Medulla oblongata (tissue), 1 donor: ENCODE measurements at regions not wholly inside any gene's neighbourhood (a gene's known extent, or its start where the extent isn't known, plus 50 kb on each side); places are given as distances from the start of the nearest gene placed in this dataset.

ENCODE experiments used
- DNase-seq: peaks from one replicate; pipeline ENCODE4 v3.0.0-alpha.2; 2015; ENCODE audit errors: extremely low spot score

DNA sequence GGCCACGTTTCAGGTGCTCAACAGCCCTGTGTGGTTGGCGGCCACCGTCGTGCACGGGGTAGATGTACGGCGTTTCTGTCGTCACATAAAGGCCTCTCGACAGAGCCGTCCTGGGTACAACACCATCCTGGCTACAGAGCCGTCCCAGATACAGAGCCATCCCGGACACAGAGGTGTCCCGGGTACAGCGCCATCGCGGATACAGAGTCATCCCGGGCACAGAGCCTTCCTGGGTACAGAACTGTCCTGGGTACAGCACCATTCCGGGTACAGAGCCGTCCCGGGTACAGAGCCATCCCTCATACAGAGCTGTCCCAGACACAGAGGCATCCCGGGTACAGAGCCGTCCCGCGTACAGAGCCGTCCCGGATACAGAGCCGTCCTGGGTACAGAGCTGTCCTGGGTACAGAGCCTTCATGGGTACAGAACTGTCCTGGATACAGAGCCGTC, 222.7 kb upstream of the SOX1 start:
- DNase-seq: no peak

GRCh38 chr13:111844682-111845081, 222.3 kb upstream of the SOX1 start:
- no peak for DNase-seq

DNA sequence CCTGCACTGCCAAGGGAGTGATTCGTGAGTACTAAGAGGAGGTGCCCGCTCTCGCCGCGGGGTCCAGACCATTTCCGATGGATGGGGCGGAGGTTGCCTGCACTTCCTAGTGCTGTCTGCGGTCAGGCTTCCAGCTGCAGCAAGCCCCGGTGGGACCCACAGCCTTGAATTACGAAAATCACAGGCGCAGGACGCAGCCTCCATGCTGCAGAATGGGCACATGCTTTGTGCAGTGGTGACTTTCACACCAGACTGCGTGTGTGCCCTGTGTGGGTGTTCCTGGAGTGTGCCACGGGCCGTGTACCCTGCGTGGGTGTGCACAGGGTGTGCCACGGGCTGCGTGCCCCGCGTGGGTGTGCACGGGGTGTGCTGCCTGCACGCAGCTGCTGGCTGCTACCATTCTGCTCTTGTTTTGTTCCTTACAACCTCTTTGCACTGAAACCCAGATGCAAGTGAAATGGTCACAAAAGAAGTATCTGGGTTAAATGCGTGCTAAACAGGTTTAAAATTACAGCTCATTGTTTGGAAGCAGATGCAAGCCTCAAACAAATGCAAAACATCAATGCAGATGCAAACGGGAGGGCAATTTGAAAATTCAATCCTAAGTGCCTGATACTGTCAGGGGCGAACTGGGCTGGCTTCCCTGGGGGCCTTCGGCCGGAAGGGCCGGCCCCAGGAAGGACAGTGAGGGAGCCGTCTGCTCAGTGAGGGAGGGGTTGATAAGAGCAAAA, 221.2 kb upstream of the SOX1 start:
- no peak for DNase-seq

- no peak for DNase-seq
Observed at GRCh38 chr13:111846391-111847159, 220.4 kb upstream of the SOX1 start.

DNA sequence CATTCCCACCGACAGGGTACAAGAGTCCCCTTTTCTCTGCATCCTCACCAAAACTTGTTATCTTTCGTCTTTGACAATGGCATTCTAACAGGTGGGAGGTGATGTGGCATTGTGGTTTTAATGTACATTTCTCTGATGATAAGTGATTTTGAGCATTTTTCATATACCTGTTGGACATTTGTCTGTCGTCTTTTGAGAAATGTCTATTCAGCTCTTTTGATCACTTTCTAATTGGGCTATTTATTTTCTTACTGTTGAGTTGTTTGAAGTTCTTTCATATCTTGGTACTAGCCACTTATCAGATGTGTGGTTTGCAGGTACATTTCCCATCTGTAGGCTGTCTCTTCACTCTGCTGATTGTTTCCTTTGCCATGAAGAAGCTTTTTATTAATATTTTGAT, 219.0 kb upstream of the SOX1 start:
- DNase-seq: no peak

DNA sequence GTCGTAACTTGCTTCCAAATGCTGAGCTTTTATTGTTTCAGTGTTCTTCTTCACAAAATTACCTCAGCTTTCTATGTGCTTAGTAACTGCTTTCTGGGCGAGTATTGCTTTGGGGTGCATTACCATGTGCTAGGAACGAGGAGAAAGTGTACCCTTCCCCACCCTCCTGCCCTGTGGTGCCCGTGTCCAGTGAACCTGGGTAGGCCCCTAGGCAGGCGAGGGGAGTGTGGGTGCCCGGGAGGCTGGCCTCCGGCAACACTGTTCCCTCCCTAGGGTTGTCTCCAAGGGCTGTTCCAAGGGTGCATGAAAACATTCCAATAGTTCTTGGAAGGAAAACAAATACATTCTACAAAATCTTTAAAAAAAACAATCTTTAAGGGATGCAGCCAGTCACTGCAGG, 216.5 kb upstream of the SOX1 start:
- DNase-seq: no peak

DNA sequence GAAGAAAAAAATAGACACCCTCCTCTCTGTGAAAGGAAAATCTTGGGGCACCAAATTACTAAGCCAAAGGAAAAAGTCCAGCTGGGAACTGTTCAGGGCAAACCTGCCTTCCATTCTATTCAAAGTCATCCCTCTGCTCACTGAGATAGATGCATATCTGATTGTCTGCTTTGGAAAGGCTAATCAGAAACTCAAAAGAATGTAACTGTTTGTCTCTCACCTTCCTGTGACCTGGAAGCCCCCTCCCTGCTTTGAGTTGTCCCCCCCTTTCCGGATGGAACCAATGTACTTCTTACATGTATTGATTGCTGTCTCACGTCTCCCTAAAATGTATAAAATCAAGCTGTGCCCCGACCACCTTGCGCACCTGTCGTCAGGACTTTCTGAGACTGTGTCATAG, 216.0 kb upstream of the SOX1 start:
- DNase-seq: no peak

DNA sequence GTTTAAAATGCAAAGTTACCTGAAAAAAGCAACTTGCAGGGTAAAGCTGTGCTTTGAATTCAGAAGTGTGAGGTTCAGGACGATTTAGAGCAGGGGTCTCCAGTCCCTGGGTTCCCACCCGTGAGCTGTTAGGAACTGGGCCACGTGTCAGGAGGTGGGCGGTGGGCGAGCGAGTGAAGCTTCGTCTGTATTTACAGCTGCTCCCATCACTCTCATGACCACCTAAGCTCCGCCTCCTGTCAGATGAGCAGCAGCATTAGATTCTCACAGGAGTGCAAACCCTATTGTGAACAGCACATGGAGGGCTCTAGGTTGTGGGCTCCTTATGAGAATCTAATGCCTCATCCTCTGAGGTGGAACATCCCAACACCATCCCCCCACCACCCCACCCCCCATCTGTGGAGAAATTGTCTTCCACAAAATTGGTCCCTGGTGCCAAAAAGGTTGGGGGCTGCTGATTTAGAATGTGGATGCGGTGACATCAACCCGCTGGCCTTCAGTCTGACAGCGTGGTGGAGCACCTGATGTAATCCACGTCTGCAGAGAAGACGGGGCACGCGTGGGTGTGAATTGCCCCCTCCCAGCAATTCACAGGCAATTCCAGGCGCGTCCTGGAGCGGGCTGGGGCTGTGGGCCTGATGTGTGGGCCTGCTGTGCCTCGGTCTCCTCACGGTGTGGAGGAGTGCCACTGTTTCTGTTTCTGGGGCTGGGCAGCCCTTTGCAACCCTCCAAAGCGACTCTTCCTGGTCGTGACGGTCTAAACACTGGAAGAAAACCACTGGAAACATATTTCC, 214.0 kb upstream of the SOX1 start:
- no peak for DNase-seq

GRCh38 chr13:111853721-111854120, 213.2 kb upstream of the SOX1 start:
- no peak for DNase-seq

- no peak for DNase-seq
Observed at GRCh38 chr13:111854403-111854802, 212.5 kb upstream of the SOX1 start.

DNA sequence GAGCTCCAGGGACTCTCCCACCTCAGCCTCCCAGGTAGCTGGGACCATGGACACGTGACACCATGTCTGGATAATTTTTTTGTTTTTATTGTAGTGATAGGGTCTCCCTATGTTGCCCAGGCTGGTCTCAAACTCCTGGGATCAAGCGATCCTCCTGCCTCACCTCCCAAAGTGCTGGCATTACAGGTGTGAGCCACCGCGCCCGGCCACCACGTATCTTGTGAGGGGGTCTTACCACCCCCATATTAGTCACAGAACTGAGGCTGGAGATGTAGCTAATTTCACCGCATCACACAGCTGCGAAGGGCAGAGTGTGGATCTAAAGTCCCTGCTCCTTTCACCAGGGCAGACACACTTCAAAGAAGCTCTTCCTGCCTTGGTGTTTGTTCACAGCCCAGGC, 211.8 kb upstream of the SOX1 start:
- no peak for DNase-seq

GRCh38 chr13:111855786-111856185, 211.2 kb upstream of the SOX1 start:
- no peak for DNase-seq

DNA sequence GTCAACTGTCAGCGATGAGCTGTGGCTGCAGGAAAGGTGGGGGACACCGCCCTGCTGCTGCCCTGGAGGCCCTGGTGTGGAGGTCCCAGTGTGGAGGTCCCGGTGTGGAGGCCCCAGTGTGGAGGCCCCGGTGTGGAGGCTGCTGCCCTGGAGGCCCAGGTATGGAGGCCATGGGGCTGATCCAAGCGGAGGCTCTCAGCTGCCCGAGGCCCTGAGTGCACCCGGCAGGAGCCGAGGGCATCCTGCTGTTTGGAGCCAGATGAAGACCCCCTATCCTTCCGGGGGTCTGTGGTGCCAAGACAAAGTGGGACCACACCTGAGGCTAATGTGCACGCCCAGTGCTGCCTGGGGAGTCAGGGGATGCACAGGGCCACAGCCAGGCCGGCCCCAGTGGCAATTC, 210.4 kb upstream of the SOX1 start:
- DNase-seq: no peak

- no peak for DNase-seq
Observed at GRCh38 chr13:111857336-111857735, 209.6 kb upstream of the SOX1 start.

DNA sequence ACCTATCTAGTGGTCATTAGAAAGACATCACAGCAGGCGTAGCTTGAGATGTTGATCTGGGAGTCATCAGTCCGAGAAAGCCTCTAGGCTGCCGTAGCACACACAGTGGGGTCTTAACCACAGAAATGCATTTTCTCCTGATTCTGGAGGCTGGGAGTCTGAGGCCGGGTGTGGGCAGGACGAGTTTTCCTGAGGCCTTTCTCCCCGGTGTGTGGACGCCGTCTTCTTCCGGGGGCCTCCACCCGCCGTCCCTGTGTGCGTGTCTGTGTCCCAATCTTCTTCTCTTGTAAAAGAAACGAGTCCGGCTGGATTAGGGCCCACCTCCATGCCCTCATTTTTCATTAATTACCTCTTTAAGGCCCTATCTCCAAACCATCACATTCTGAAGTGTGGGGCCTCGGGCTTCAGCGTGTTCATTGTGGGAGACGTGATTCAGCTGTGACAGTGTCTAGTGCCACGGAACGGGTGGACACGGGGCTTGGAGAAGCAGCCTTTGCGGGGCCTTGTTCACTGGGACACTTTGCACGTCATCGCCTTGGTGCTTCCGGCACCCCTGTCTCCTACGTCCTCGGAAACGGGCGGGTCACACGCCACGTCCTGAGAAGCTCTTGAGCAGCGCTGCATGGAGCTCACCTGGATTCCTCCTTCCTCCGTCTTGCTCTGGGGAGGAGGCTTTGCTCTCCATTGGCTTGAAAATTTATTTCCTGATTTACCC, 208.9 kb upstream of the SOX1 start:
- DNase-seq: no peak

- no peak for DNase-seq
Observed at GRCh38 chr13:111858571-111858970, 208.4 kb upstream of the SOX1 start.

- DNase-seq: no peak
Observed at GRCh38 chr13:111859354-111860230, 207.4 kb upstream of the SOX1 start.

- no peak for DNase-seq
Observed at GRCh38 chr13:111860231-111860552, 206.8 kb upstream of the SOX1 start.

DNA sequence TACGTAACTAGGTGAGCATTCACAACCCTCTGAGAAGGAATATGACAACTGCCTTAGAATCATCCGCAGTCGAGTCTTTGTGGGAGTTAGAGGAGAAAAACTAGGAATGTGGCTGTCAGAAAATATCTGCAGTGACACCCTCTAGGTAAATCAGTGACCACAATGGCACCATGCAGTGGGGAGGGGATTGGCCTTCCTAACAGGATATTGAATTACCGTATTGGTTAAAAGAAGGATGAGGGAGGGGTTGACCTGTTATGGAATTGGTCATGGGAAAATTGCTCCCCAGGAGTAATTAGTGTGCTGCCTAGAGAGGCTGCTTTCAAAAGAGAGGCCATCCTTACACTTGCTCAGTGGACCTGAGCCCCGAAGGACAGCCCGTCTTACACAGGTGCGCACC, 205.6 kb upstream of the SOX1 start:
- no peak for DNase-seq

DNA sequence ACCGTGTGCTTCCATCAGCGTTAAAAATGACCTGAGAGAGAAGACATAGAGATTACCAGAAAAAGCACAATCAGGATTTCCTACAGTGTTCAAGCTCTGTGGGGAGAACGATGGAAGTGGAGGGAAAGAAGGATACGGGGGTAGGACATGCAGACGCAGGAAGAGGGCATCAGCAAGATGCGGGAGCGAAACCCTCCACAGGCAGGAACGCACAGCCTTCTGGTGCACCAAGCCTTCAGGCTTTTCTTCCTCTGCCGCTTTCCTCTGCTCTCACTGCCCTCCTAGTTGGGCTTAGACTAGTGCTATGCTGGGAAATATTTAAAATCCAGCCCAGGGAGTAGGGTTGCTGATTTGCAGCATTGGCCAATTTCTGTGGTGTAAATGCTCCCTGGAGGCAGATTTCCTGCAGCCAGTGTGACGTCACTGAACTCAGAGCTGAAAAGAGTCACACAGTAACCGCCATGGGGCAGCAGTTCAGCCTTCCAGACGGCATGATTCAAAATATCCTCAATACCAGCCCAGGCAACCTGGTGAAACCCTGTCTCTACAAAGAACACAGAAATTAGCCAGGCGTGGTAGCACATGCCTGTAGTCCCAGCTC, 205.1 kb upstream of the SOX1 start:
- no peak for DNase-seq
